DMS153 treated with DMSO at 0.1 percent for 48 hours (cell line): ENCODE measurements at regions not wholly inside any gene's neighbourhood (a gene's known extent, or its start where the extent isn't known, plus 50 kb on each side); places are given as distances from the start of the nearest gene placed in this dataset.
"Not testable (repeated sequence)": the region's sequence is repeated elsewhere in the genome, so short reads cannot be mapped to it uniquely, and the experiment has no call there.

Experiments used
- DNase-seq: peaks from one replicate; lab custom pipeline; 2025; ENCODE audit not compliant: unreplicated experiment; lab: John Stamatoyannopoulos, UW

GRCh38 chr1:47680815-47681475, 243.1 kb downstream of the FOXD2 start:
- DNase-seq: no peak

GRCh38 chr1:47681735-47682134, 243.9 kb downstream of the FOXD2 start:
- no peak for DNase-seq

GRCh38 chr1:47682198-47682597, 244.4 kb downstream of the FOXD2 start:
- DNase-seq: no peak

- DNase-seq: no peak
Observed at GRCh38 chr1:47682786-47683350, 245.0 kb downstream of the FOXD2 start.

GRCh38 chr1:47683401-47683800, 245.6 kb downstream of the FOXD2 start:
- no peak for DNase-seq

- no peak for DNase-seq
Observed at GRCh38 chr1:47684518-47684917, 246.7 kb downstream of the FOXD2 start.

GRCh38 chr1:47684964-47685762, 247.3 kb downstream of the FOXD2 start:
- DNase-seq: no peak

- no peak for DNase-seq
Observed at GRCh38 chr1:47685763-47686066, 247.9 kb downstream of the FOXD2 start.

GRCh38 chr1:47686731-47687630, 249.1 kb downstream of the FOXD2 start:
- no peak for DNase-seq

GRCh38 chr1:47687631-47688460, 250.0 kb downstream of the FOXD2 start:
- DNase-seq: no peak

GRCh38 chr1:47688461-47689296, 250.8 kb downstream of the FOXD2 start:
- DNase-seq: no peak

- no peak for DNase-seq
Observed at GRCh38 chr1:47689894-47690293, 252.1 kb downstream of the FOXD2 start.

- DNase-seq: no peak
Observed at GRCh38 chr1:47690341-47691250, 252.8 kb downstream of the FOXD2 start.

- not testable (repeated sequence) for DNase-seq
Observed at GRCh38 chr1:47691293-47691692, 253.4 kb downstream of the FOXD2 start.

- no peak for DNase-seq
Observed at GRCh38 chr1:47692196-47692595, 254.4 kb downstream of the FOXD2 start.

- no peak for DNase-seq
Observed at GRCh38 chr1:47693115-47693514, 255.3 kb downstream of the FOXD2 start.

- DNase-seq: no peak
Observed at GRCh38 chr1:47694011-47694890, 256.4 kb downstream of the FOXD2 start.

- peak; percentile 56 for DNase-seq
Observed at GRCh38 chr1:47696404-47696736, 258.5 kb downstream of the FOXD2 start.
